ENCODE measurements at regions not wholly inside any gene's neighbourhood (a gene's known extent, or its start where the extent isn't known, plus 50 kb on each side); places are given as distances from the start of the nearest gene placed in this dataset.

DNA sequence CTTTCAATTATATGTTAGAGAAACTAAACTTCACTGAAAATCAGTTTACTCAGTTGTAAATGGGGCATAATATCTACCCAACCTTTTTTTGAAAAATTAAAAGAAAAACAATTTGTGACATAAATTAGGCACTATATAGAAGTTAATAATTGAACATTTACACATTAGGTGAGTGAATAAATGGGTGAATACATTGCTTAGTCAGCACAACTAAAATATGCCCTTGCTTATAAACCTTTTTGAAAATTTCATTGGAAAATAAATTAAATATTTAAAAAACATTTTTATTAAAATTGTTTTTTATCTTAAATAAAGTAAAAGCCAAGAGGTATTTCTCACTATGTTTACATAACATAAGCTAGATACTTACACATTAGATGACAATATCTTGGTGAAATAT is 994.5 kb upstream of the TENM4 start:
- no peak for DNase-seq (ENCODE audit: low spot score)

DNA sequence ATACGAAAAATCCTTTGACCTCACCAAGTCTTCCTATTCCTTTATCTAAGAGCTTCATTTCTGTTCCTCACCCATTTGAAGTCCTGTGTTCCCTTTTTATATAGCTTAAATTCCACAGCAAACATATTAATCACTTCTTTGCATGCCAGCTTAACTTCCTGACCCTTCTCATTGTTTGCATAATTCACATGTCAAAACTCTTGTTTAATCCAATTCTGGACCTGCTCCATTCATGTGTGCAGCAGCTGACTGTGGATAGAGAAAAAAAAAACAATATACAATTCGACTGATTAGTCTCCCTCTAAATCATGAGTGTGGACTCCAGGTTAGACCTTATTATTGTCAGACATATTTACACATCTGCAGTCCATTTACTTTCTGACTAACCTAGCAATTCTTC is 991.2 kb upstream of the TENM4 start:
- DNase-seq (ENCODE audit: low spot score), result no peak

DNA sequence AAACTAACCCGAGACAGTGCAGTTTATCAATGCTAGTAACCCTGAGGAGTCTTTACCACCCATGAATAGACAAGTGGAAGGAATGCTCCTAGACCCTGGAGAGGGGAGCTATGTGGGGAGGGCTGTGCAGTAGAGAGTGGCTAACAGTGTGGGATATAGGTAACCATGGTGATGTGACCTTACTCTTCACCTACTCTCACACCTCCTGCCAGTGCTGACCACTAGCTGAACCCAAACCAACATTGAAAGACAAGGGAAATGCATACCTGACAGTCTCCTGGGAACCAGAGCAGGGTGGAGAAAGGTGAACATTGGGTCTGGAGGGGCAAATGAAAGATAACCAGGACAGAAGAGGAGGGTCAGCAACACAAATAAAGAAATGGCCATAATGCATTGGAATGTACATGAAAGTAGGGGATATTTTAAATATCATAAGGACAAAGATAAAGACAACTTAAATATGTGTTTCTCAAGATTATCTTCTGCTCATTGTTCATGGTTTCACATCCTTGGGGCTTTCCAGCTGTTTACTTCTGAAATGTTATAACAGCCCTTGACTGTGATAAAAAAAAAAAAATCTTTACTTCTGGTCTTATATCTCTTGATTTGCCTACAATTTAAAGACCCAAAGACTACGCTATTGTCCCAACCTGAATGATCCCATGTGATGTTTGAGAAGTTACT is 983.3 kb upstream of the TENM4 start:
- DNase-seq (ENCODE audit: low spot score), result no peak

DNA sequence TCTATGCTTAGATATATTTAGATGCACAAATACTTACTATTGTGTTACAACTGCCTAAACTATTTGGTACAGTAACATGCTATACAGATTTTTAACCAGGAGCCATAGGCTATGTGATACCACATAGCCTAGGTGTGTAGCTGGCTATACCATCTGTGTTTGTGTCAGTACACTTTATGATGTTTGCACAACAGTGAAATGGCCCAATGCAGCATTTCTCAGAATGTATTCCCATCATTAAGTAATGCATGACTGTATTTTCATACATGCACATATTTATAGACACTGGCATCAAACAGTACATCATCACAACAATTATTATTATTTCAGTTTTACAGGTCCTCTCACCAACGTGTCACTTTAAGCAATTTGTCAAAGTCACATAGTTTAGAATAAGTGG is 979.5 kb upstream of the TENM4 start:
- no peak for DNase-seq (ENCODE audit: low spot score)

DNA sequence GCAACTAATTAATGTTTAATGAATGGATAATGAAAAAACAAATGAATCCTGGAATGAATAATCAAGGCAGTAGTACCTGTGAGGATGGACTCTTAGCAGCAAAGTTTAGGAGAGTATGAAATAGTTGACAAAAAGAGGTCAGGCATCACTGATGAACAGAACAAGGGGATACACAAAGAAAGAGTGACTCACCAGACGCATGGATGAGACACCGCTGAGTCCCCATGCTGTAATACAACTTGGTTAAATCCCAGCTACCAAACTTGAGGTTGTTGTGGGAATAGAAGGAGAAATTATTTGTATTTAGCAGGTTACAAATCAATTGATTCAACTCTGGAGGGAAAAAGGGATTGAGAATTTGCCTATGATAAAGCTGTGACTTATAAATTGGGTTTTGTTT is 976.9 kb upstream of the TENM4 start:
- DNase-seq (ENCODE audit: low spot score), result no peak

DNA sequence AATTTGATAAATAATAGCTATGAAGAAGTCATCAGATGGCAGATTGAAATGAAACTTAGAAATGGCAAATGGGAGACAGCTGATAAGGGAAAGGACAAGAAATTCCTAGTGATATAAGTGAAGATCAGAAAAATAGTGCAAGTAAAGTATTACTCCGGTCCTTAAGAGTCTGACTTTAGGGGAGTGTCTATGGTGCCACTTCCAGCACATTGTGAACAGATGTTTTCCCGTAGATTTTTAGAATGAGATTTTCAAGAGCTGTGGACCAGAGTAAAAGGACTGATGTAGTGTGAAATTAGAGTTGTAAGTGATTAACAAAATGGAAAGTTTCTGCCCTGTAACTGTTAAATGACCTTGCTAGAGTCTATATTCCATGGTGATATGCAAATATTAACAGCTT is 974.8 kb upstream of the TENM4 start:
- DNase-seq (ENCODE audit: low spot score), result no peak

DNA sequence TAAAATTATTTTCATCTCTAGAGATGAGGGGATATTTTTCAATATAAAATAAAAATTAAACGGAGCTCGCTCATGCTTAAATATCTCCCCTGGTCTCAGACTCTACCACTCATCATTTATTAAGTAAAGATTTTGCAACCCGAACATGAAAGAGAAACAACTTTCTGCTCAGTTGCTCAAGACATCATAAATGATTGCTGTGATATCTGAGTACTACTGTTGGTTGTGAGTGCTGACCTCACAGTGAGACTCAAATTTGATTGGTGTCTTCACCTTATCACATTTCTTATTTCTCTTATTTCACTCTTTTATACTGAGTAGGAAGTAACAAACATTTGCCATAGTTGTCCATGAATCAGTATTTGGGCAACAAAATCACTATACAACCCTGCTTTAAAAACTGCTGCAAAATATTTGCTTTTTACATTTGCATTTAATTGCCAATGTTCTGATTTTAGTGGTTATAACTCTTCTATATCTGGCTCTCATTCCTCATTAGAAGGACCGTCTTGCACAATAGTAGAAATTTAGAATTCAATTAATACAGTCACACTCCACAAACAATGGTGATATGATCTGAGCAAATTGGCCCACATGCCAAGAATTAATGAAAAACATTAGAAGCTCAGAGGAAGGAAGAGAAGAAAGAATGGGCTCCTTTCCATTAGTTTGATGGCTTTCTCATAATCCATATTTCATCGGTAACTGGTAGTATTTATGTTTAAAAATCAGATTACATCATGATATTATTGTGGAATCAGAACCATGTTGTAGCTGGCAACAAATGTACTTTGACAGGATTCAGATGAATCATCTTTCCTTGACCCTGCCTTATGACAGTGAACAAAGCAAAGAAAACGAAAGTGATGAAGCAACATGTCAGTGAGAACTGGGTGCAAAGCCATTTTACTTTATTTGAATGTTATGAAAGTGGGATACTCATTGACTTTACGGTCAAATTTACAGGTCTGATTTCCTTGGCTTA is 973.6 kb upstream of the TENM4 start:
- DNase-seq (ENCODE audit: low spot score), result no peak

DNA sequence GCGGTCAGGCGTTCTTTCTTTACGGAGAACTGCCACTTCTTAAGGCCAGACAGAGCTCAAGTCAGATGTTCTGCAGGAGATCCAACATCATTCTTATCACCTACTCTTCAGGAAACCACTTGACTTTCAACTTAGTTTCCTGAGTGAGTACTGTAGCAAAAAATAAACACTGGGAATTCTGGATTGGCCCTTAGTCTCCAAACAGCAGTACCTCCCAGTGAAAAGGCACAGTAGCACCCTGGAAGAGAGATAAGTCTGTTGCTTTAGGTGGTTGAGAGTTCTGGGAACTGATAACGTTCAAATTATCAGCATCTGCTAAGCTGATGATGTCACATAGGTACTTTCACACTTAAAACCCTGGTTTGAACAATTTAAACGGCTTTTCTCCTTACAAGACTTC is 971.8 kb upstream of the TENM4 start:
- no peak for DNase-seq (ENCODE audit: low spot score)

DNA sequence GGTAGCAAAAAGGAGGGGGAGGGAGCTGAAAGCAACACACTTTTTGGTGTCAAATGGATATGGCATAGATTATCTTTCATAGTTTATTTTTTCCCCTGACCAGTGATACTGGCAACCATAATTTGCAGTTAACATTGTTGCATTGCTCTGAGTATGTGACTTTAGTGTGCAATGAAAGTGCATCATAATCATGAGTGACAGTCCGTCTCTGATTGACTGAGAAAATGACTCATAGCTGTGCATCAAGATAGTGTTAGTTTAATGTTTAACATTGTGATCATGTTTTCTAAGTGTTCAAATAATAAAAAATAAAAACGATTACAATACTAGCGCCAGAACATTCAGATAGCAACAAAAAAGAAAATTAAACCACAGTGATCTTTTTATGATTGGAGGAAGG is 952.4 kb upstream of the TENM4 start:
- DNase-seq (ENCODE audit: low spot score), result no peak

DNA sequence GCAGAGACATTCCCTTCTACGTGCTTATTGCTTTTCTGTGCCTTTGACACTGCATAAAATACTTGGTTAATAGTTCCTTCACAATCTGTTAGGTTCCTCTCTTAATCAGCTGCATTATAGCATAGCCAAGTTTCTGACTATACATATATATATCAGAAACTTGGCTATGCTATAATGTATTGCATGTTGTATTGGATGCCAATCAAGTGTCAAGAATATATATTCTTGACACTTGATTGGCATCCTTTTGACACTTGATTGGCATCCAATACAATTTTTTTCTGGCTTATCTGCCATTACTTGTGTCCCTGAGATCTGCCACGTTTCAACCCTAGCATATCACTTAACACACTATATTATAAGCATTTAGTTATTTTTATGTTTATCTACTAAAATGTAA is 949.7 kb upstream of the TENM4 start:
- no peak for DNase-seq (ENCODE audit: low spot score)

DNA sequence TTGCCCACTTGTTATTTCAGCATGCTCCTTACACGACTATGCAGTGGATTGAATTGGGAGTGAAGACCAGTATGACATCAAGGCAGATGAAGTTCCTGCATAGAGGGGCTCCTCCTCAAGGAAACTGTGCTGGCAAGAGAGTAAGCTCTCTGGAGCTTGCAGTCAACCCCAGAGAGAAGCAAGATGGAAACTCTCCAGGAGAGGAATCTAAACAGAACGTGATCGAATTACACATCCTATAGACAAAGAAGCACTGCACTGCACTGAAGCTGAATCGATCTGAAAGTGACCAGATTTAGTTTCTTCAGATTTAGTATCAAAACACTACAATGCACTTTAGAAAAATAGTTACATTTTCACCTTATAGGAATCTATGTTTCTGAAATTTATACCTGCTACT is 947.7 kb upstream of the TENM4 start:
- DNase-seq (ENCODE audit: low spot score), result no peak

DNA sequence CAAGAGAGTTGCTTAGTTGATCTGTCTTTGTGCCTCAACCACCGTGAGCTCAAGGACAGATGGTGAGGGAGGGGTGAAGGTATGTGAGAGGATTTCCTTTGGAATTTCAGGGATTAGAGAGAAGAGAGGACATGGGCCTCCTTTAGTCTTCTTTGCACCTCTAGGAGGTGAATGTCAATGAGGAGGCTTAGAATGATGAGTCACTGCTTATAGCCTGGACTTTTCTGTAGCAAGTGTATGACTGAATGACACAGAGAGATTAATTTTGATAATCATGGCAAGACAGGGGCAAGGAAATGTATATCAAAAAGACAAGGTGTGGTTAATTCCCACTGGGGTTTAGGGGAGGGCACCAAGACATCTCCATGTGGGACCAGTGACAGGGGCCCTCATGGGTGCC is 947.3 kb upstream of the TENM4 start:
- no peak for DNase-seq (ENCODE audit: low spot score)

DNA sequence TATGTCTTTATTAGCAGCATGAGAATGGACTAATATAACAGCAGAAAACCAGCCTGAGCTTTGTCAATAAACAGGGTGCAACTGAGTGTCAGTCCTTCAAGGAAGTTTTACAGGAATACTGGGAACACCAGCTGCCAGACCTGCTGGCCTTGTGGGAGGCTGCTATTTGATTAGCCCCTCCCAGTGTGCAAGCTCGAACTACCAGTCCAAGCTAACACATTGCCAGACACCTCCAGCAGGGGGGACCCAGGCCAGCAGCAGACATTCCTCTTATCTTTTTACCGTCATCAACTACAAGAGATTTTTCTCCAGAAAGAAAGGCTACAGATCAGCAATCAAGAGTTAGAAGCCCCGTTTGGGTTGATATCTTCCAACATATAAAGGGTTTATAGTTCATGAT is 942.8 kb upstream of the TENM4 start:
- no peak for DNase-seq (ENCODE audit: low spot score)

DNA sequence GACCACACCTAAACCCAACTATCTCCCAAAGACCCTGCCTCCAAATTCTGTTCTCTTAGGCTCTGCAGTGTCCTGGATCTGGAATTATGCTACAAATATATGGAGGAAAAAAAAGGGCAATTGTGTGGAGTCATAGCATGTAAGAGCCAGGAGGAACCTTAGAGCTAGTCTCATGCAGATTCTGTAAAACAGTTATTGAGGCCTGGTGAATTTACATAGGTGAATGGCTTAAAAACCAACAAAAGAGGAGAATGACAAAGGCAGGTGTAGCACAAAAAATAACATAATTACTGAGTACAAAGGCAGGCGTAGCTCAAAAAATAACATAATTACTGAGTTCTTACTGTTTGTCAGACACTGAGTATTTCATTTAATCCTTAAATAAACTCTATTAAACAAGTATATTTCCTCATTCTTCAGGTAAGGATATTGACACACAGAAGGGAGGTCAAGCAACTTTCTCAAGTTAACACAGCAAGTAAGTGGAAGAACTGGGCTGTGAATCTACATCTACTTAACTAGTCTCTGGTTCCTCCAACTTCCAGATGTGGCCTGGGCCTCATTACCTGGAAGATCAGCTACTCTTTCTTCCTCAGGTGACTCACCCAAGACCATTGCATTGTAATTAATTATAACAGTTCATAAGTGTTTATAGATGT is 938.9 kb upstream of the TENM4 start:
- no peak for DNase-seq (ENCODE audit: low spot score)

DNA sequence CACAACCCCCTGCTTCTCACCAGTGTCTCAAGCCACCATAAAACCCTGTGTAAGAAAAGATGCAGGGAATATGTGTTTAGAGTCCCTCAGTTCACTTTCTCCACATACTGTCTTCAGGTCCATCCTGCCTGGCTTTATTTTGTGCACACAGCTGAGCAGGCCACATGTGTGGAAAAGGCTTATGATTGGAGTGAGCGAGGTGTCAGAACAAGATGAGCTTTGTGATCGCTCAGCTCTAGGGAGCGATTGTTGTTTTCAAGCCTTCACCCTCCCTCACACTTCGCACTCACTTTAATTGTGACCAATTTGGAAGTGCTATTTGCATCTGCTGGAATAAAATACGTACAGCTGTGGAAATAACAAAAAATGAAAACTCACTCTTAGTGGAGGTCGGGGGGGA is 931.1 kb upstream of the TENM4 start:
- no peak for DNase-seq (ENCODE audit: low spot score)

DNA sequence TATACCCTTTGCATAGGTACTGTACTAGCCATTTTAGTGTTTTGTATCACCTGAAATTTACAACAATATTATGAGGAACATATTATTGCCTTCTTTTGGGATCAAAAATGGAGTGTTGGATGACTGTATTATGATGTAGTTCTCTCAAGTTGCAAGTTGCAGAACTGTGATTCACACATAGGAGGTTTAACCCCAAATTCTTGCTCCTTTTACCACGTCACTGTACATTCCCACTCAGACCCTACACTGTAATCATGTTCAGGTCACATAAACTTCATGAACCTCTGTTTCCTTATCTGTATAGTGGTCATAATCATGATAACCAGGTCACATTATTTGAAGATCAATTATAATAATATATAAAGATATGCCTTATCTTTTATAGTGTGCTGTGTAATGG is 925.1 kb upstream of the TENM4 start:
- DNase-seq (ENCODE audit: low spot score), result no peak

DNA sequence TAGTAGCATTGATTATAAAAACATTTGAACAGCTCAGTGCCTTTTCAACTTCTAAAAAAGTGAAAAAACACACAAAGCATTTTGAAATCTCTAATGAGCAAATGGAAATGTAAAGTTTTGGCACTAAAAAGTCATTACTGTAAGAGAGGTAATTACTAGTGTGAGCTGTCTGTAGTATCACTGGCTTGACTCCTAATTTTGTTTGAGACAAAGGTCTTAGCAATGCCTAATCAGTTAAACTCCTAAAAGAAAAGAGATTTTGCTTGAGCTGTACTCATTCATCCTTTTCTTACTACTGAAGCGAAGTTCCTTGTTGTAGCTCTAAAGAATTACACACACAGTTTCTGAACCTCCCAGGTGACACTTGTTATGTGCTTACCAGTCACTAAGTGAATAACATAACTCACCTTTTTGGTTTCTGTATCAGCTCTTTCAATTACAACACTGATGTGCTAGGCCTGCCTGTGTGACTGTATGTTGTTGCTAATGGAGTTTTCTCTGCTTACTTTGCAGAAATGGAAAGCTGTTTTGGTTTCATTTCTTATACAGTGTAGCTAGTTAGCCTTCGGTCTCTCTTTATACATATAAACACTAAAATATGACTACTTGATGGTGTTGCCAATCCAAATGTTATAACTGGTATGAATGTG is 924.4 kb upstream of the TENM4 start:
- no peak for DNase-seq (ENCODE audit: low spot score)

DNA sequence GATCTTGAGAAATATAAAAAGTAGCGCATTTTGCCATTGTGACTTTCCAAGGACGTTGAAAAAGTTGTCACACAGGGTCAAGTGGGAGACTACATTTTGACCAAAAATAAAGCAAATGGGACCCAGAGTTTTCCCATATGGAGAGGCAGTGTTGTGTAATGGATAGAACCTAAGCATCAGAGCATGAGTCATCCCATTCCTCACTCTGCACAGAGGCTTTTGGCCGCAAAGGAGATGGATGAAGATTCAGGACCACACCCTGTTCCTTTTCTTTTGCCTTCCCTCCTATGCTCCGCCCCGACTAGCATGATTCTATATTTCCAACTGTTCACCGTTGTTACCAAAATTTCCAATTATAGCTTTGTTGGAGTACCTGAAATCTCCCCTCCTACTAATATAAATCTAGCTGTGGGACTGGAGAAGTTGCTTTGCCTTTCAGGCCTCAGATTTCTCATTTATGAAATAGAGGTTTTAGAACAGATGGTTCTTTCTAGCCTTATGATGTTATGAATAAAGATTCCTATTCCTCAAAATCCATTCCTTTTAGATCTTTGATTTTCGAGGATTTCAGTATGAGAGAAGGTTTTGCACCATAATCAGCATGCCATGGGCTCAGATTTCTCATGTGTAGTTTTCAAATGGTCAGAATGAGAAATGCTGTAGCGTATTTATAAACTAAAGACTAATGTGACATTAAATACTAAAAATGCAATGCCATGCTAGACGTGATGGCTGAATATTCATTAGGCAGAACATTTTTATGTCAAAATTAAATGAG is 921.9 kb upstream of the TENM4 start:
- DNase-seq (ENCODE audit: low spot score), result no peak

DNA sequence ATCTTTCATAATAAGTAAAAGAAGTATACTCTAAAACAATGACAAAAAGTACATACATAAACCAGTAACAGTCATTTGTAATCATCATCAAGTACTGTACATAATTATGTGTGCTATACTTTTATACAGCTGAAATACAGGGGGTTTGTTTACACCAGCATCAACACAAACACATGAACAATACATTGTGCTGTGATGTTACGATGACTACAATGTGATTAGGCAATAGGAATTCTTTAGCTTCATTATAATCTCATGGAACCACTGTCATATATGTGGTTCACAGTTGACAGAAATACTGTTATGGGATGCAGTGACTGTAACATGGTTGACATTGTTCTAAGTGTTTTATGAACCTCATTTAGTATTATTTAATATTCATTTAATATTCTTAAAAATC is 914.4 kb upstream of the TENM4 start:
- DNase-seq (ENCODE audit: low spot score), result no peak

DNA sequence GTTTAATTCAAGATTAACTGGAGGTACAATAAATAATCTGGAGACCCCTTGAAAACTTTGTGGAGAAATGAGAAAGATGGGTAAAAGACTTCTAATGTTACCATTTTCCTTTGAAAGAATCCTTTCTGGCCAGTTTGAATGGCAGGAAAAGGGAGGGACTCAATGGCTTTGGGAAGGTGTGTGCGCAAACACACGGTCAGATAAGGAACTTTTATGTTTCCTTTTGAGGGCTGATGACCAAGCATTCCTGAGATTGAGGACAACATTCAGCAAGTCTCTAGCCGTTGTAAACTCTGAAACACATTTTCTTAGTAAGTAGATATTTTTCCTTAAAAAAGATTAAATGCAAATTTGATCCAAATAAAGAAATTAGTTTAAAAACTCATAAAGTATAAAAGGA is 909.7 kb upstream of the TENM4 start:
- no peak for DNase-seq (ENCODE audit: low spot score)

DNA sequence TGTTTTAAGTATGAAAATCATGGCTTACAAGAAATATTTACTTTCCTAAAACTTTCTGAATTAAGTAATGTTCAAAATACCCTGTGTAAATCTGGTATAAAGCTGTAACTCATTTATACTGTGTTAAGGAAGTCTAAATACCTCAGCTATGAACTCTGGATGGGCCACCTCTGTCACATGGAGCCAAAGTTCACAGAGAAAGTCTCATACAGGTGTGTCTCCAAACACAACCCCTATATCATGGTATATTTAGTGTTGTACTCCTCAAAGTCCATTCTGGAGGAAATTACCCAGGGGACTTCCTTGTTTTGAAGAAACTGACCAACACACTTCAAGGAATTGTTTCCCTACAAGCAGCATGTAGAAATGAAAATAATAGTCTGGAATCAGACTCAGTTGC is 909.2 kb upstream of the TENM4 start:
- DNase-seq (ENCODE audit: low spot score), result no peak
